ENCODE measurements at regions not wholly inside any gene's neighbourhood (a gene's known extent, or its start where the extent isn't known, plus 50 kb on each side); places are given as distances from the start of the nearest gene placed in this dataset.

DNA sequence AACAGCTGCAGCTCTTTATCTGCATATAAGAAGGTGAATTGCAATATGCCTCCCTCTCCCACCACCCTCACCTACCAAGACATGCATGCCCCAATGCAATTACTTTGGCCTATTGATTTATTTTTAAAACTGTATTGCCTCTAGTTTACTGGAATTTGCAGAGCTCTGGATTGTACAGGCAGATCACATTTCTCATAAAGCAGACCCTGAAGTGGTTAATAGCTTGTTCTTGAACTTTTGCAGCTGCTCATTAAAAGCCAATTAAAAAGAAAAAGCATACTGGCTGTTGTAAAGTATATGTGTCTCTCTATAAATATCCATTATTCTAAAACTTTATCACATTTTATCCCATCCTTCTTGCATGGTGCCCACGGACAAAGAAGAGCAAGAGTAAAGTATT is 221.5 kb upstream of the TOPAZ1 start:
- no peak for DNase-seq (ENCODE audit: low read depth in 2 of 2)

DNA sequence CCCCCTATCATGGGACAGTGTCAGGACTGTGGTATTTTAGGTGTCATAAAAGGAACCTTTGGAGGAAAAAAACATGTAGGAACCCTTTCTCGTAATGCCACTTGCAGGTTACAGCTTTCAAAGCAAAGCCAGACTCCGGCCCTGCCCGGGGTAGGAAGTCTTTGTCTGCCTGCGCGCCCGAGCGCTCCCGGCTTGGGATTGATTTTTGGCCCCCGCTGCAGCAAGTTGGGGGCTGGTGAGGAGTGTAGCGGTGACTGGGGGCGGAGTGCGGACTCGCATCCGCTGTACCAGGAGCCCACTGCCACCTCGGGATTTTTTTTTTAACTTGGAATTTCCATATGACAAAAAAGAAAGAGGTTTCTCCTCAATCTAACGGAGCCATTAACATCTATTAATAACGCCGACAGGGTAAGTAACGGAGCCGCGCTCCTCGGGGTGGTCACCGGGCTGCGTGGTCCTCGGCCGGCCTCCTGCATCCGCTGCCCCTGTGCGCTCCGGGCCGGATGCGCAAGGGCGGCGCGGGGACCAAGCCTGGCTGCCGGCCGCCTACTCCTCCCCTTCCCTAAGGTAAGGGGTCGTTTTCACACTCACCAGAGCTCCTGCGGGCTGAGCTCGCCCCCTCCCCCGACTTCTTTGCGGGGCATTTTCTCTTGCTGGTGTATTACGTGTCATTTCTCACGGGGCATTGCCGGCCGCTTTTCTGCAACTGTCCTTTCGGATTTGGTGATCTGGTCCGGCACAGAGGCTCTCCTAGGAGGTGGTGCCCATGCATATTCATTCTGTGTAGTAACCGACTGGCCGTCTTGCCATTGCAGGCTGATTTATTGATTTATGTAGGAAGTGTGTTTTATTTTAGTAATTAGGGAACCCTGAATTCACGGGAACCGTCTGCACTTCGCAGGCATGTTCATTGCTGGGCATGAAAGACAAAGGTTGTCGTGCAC is 219.8 kb upstream of the TOPAZ1 start:
- no peak for DNase-seq (ENCODE audit: low read depth in 2 of 2)

DNA sequence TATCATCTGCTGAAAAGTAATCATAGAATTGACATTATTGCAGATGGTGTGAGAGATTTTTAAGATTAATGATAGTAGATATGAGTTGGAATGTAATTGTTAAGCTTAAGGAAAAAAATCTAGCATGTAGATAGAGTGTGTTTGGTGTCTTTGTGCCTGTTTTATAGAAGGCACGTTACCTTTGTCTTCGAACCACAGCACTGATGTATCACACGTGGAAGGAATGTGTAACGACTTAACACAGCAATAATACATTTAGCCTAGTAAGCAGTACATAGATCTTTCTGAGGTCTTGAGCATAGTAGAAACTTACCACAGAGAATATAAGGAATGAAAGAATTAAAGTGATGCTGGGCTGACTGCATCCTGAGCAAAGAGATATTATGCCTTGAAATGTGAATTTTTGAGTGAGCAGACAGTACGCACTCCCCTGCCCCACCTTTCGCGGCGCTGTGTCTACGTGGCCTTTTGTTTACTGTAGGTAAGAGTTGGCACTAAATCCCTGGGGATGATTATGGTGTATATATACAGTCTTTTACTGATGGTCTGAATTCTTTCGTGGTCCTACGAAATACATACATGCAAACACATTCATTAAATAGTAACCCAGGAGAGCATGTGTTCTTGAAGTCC is 217.6 kb upstream of the TOPAZ1 start:
- DNase-seq (ENCODE audit: low read depth in 2 of 2): no peak

DNA sequence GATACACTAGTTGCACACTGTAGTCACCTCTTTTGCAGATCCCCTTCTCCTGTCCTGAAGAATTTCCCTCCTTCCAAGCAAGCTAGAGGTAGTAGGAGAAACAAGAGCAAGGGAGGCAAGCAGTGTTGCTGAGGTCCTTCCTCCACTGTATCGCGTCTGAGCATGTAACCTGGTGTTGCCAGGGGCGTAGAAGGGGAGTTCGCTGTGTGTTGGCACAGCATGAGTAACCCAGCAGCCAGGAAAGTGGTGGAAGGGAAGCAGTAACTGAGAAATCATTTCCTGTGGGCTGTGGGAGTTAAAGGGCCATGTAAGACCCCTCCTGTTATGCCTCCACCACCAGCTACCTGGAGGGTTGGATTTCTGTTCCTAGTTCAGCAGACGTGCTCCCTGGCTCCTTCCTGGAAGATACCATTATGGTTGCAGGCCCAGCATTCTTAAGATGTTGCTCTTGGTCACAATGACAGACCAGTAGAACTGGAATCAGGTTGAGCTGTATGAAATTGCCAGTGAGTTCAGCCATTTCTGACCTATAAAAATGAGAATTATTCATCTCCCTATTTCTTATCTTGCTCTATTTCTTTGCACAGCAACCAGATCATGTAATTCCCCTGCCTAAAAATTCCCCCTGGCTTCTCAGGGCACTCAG is 215.3 kb upstream of the TOPAZ1 start:
- no peak for DNase-seq (ENCODE audit: low read depth in 2 of 2)

DNA sequence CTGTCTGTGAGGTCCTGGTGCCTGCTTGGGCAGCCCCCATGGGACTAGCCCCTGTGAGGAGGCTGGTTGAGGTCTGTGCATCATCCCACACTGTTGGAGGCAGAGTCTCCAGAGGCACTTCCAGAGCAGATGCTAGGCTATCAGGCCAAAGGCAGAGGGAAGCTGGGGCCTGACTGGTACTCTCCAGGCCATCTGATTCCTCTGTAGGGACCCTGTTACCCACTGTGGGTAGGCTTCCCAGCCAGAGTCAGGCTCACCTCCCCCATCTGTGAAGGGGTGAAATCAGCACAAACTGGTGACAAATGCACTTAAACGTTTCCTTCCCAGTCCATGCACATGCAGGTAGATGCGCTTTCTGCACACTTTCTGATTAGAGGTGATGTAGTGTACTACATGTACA is 212.6 kb upstream of the TOPAZ1 start:
- DNase-seq (ENCODE audit: low read depth in 2 of 2): no peak

DNA sequence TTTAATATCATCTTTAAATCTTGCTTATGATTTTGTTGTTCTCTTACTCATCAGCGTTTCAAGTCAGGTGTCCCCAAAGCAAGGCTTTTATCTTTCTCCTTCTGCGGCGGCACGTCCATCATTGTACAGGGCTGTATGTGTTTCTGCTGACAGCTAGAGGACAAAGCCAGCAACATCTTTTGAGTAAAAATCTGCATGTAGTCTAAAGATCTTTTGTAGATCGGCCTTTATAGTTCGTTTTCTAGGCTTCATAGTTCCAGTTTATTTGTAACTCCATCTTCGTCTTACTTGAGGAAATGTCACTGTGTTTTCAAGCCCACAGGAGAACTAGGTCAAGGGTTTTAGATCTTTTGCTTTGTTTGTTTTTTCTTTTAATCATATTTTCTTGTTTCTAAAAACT is 211.4 kb upstream of the TOPAZ1 start:
- DNase-seq (ENCODE audit: low read depth in 2 of 2): no peak

DNA sequence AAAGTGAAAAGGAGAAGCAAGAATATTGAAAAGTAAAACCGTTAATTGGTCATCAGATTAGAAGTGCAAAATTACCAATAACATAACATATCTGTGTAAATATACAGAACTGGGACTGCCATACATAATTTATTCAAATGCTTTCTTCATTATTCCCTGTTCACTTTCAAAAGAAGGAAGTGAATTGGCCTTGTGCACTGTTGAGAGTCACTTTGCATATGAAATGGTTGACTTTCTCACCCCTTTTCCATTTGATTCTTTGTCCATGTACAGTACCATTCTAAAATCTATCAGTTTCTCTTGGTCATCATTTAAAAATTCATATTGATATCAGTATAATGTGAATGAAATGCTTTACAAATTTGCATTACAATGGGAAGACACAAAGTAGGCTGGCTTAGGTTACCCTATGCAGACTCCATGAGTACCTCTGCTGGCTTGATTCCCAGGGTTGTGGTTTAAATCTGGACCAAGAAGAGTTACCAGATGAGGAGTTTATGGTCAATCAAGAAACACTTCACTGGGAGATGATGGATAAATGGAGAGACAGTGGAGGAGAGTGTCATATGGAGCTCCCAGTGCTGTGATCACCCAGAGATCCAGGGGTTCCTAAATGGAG is 210.9 kb upstream of the TOPAZ1 start:
- DNase-seq (ENCODE audit: low read depth in 2 of 2): no peak

DNA sequence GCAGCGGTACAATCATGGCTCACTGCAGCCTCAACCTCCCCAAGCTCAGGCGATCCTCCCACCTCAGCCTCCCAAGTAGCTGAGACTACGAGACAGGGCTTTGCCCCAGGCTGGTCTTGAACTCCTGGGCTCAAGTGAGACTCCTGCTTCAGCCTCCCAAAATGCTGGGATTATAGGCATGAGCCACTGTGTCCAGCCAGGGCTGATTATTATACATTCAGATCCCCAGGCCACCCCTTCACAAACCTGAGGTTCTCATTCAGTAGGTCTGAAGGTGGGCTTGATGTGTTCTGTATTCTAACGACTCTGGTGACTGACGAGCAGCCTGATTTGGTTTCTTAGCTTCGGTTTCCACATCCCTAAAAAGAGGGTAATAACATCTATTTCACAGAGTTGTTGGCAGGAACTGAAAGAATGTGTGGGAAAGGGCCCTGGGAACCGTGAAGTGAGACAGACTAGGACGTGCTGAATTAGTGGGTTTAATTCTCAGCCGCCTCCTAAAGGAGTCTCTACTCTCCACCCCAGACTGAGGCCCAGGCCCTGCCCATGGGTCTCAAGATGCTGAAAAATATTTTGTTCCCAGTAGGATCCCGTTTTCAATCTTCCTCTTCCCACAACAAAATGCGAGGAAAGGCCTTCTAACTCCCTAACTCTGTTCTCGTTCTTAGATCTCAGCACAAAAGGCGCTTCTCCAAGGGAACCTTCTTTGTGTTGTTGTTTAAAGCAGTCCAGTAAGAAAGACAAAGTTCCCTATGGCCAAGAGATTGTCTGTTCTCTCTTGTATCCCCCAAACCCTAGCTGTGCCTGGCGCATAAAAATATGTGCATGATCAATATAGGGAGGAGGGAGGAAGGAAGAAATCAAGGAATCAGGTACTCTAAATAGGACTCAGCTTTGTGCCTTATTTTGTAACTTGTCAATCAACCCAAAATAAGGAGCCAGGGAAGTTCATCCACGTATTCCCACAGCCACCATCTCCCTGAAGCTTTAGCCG is 210.0 kb upstream of the TOPAZ1 start:
- DNase-seq (ENCODE audit: low read depth in 2 of 2): no peak

DNA sequence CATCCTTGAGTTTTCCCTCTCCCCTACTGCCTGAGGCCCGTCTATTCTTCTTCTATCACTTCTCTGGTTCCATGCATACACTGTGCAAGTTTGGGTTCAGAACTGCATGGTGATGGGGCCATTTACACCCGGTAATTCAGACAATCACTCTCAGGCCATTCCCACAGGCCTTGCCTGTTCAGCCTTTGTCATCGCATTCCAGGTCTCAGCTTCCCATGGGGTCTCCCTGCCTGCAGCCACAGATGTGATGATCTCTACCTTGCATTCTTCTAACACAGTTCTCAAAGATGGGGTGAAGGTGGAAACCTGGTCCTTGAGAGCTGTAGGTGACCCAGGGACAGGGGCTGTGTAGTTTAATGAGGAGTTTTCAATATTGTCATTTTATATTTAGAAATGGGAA is 209.2 kb upstream of the TOPAZ1 start:
- no peak for DNase-seq (ENCODE audit: low read depth in 2 of 2)

DNA sequence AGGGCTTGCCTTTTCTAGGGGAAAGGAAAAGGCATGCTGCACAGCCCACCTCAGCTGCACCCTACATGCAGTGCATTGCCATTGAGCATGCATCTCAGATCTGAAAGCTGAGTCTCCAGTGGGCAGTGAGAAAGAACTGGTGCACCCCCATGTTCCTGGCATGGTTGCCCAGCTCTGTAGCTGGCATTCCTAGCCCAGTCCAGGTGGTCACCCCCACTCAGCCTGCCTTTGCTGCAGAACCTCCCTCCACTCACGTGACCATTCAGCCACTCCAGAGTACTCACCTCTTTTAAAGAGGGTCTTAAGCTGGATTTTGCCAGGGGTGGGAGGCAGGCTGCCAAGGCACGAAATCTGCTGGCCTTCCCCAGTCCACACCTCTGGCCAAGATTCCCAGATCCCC is 208.6 kb upstream of the TOPAZ1 start:
- DNase-seq (ENCODE audit: low read depth in 2 of 2): no peak

DNA sequence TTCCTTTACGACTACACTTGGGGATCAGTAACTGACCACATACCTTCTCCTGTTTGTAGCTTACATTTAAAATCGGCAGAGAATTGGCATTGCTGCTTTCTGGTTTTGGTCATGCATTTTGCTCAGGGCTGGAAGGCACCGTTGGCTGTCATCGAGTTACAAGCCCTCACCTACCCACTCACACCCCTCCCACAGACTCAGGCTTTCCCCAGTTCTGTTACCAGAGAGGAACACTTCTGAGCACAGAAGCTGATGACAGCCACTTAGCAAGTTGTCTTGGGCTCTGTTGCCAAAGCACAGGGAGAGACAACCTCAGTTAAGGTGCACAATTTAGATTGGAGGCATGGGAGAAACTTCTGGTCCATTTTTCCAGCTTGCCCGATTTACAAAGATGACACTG is 204.8 kb upstream of the TOPAZ1 start:
- DNase-seq (ENCODE audit: low read depth in 2 of 2): no peak

DNA sequence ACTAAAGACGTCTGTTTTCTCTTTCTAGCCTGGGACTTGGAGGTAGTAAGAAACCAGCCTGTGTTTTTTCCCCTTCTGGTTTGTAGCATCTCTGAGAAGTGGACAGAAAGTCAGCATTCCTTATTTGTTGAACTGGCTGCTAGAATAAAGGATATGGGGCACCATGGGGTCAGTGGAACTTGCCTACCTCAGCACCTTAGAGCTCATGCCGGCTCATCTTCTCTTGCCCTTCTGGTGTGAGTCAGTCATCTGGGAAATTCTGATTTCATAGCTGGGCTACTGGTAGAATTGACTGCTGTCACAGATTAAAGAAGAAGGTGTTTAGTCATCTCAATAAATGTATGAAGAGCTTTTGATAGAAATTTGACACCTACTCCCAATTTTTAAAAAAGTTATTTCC is 202.7 kb upstream of the TOPAZ1 start:
- DNase-seq (ENCODE audit: low read depth in 2 of 2): no peak

DNA sequence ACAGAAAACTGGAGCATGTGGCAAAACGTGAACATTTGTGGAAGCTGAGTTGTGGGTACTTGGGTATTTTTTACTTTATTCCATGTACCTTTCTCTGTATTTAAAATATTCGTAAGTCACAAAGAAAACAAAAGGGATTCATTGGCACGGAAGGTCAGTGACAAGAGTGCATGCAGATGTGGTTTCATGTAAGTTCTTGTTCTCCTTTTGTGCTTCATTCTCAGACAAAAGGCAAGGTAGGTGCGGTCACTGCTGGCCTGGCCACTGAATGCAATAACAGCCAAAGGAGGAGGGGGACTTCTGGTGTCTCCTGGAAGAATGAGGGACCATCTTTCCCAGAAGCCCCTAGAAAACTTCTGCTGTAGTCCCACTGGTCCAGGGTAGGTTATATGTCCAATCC is 200.0 kb upstream of the TOPAZ1 start:
- no peak for DNase-seq (ENCODE audit: low read depth in 2 of 2)

DNA sequence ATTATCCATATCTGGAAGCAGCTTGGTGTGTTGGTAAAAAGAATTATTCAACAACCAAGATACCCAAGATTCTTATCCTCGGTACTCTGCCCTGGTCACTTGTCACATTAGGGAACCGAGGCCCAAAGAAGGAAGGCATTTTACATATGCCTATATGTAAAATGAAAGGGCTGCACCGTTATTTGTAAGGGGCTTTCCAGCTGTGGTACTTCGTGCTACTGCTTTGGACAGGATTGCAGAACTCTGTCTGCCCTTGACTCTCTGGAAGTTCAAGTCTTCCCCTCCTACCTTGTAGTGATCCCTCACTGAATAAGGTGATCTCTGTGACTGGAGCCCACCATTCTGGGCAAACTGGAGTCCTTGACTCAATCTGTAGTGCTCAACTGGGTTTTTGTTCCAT is 198.9 kb upstream of the TOPAZ1 start:
- DNase-seq (ENCODE audit: low read depth in 2 of 2): no peak

DNA sequence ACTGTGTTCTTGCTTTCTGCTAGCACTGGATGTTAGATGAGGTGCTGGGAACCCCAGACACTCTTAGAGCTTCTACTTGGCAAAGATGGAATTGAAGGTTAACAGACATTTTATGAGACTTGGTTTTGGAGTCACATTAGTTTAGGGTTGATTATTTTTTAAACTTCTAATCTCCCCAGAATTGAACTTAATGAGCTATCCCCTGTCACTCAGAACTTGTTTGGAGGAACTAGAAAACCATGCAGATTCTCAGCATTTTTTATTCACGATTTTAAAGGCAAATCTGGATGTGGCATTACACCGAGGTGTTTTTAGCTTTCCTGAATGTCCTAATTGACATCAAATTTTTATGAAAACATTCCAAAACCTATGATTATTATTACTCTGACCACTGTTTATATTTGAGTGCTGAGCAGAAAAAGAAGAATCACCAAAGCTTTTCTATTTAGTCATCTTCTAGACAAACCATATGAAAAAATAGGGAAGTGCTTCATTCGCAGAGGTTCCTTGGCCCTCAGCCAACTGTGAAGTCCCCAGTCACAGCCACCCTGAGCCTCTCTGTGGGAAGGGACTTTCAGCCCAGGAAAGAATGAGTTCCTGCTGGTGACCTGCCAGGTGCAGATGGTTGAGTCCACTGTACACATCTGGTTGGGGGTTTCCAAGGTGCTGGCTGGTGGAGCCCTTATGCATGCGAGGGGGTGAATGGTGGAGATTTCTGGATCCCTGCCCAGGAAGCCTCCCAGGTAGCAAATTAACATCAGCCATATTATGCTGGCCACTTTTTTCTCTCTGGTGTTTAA is 196.0 kb upstream of the TOPAZ1 start:
- no peak for DNase-seq (ENCODE audit: low read depth in 2 of 2)

DNA sequence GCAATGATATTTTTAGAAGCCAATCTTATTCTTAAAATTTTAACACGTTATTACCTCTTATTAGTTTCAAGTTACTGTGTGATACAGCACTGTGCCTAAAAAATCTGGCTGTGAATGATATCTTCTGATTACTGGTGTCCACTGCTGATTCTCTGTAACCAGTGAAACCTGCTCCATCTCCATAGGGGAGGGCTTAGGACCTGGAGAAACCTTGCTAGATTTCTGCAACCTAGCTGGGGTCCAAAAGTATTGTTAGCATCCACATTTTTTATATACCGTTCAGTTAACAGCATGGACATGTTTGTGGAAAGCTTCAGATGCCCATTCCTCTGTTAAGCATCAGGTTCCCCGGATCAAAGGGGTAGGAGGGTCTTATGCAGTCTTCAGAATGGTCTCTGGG is 193.9 kb upstream of the TOPAZ1 start:
- no peak for DNase-seq (ENCODE audit: low read depth in 2 of 2)

DNA sequence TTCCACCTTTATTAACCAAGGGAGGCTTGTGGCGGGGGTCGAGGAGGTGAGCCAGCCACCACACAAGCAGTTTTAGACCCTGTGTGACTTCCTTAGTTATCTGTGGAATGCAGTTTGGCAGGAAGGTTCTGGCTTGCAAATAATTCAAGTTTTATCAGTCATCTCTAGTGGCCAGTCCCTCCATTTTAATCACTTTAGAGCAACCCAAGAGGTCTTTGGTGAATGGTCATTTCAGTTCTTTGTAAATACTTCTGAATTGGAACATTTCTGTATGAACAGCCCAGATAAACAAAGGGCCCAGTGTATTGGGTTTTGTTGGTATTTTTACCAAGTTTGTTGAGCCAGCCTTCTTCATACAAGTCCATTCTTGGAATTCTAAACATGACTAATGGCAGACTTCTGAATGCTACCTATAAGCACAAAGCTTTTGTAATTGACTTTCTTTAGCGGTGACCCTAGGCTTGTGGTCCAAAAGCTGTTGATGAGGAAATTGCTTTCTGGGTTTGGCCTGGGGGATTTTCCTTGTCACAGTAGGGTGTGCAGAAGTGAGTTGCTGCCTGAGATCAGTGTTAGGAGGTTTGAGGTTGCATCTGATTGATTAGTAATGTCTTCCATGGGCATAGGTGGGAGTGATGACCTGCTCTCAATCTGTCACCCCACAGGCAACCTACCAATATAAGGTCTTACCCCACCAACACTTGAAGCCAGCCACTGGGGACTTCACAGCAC is 193.3 kb upstream of the TOPAZ1 start:
- DNase-seq (ENCODE audit: low read depth in 2 of 2): no peak

DNA sequence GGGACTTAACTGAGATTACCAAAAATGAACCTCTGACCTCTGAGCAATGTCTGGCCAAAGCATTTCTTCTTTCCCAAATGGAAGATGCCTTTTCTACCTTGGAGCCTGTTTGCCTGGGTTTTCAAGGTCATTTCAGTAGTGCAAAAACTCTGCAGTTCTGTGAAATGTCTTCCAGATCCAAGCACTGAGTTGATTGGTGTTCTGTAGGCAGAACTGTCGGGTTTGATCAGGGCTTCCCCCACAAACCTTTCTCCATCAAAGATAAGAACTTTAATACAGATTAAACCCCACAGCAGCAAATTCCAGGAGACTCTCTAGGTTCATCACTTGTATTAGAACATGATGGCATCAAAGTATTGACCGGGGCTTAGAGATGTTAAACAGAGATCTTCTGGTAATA is 192.7 kb upstream of the TOPAZ1 start:
- DNase-seq (ENCODE audit: low read depth in 2 of 2): no peak

DNA sequence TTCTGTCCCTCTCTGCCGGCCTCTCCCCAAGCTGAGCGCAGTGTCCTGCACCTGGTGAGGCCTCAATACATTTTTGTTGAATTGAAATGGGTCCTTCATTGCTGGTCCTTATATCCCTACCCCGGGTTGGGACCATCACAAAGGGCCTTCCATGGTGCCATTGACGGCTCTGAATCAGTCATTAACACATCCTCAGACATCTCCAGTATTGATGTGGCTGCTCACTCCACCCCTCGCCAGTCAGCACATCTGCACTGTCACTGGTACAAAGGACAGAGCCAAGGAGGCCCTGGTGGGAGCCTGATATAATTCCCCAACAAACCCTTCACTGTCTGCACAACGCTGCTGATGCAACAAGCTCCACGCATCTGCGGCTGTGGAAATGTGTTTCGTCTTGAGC is 191.6 kb upstream of the TOPAZ1 start:
- no peak for DNase-seq (ENCODE audit: low read depth in 2 of 2)

DNA sequence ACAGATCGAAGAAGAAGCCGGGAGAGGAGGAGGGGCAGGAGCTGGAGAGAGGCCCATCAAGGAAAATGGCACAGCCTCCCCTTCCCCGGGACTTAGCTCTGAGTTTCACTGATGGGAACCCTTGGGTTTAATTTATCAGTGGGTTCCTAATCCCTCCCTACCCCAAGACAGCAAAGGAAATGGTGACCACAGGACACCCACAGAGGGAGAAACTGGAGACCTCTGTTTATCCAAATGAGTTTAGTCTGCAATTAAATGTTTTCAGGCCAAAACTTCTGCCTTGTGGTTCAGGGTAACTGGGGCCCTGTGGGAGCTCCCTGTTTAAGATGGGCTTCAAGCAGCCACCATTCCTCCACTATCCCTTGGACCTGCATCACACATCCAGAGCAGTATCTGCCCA is 190.8 kb upstream of the TOPAZ1 start:
- no peak for DNase-seq (ENCODE audit: low read depth in 2 of 2)
